Common myeloid progenitor, CD34-positive (primary cell): ENCODE measurements at regions not wholly inside any gene's neighbourhood (a gene's known extent, or its start where the extent isn't known, plus 50 kb on each side); places are given as distances from the start of the nearest gene placed in this dataset.
A peak's percentile ranks its signal among the peaks of the same experiment; 100 is the strongest.

ENCODE experiments used
- CTCF ChIA-PET: fragments of 350-600 bp; sonication (Branson Sonifier 250); formaldehyde crosslinking; loops from one replicate; lab custom pipeline; 2021; ENCODE audit warnings: antibody characterized with exemption; lab: Charles Lee
- POLR2A ChIA-PET: fragments of 350-600 bp; sonication (Branson Sonifier 250); formaldehyde crosslinking; loops from one replicate; lab custom pipeline; 2021; ENCODE audit warnings: antibody characterized with exemption; lab: Charles Lee
- DNase-seq, 3 donors: peaks; one replicate each; pipeline versions ENCODE4 v3.0.0 to v3.0.0-alpha.2; 2013
- H3K27ac ChIP-seq, 2 experiments: 1 replicate in 1 of 2; 2 replicates in 1 of 2; pipeline ENCODE4 v1.7.0; 2013; ENCODE audit warnings: inconsistent platforms in 2 of 2, low read length in 2 of 2, mild to moderate bottlenecking in 2 of 2, low read depth in 1 of 2, moderate library complexity in 1 of 2; ENCODE audit not compliant: severe bottlenecking in 2 of 2, insufficient read depth in 1 of 2, poor library complexity in 1 of 2
- H3K27me3 ChIP-seq, 5 experiments: replicated peaks in 2 of 5; 1 replicate in 3 of 5; 2 replicates in 2 of 5; pipeline versions ENCODE4 v1.6.1 to v1.7.0; 2013; ENCODE audit warnings: low read length in 4 of 5, mild to moderate bottlenecking in 2 of 5, moderate library complexity in 2 of 5, inconsistent platforms in 1 of 5; ENCODE audit not compliant: insufficient read depth in 5 of 5, control insufficient read depth in 4 of 5
- H3K36me3 ChIP-seq, 4 experiments: 1 replicate in 2 of 4; 2 replicates in 2 of 4; pipeline versions ENCODE4 v1.6.1 to v1.7.0; 2013; ENCODE audit warnings: low read length in 3 of 4, control low read depth in 1 of 4, mild to moderate bottlenecking in 1 of 4; ENCODE audit not compliant: control insufficient read depth in 4 of 4, insufficient read depth in 4 of 4
- H3K4me1 ChIP-seq, 4 experiments: 1 replicate in 3 of 4; 2 replicates in 1 of 4; pipeline versions ENCODE4 v1.6.1 to v1.7.1; 2013; ENCODE audit warnings: low read length in 3 of 4, mild to moderate bottlenecking in 3 of 4, control low read depth in 1 of 4, inconsistent platforms in 1 of 4, moderate library complexity in 1 of 4; ENCODE audit not compliant: control insufficient read depth in 4 of 4, insufficient read depth in 4 of 4; ENCODE audit errors: control extremely low read depth in 1 of 4
- H3K4me3 ChIP-seq, 7 experiments: 1 replicate in 4 of 7; 2 replicates in 3 of 7; pipeline versions ENCODE4 v1.5.1 to v1.7.0; 2013; ENCODE audit warnings: mild to moderate bottlenecking in 7 of 7, low read length in 6 of 7, moderate library complexity in 6 of 7, inconsistent platforms in 2 of 7, low read depth in 2 of 7, control low read depth in 1 of 7; ENCODE audit not compliant: insufficient read depth in 4 of 7, control insufficient read depth in 1 of 7; ENCODE audit errors: extremely low read depth in 1 of 7
- H3K9me3 ChIP-seq, 5 experiments: 1 replicate in 4 of 5; 2 replicates in 1 of 5; pipeline versions ENCODE4 v1.6.1 to v1.7.1; 2013; ENCODE audit warnings: low read length in 4 of 5, mild to moderate bottlenecking in 2 of 5, inconsistent platforms in 1 of 5, low read depth in 1 of 5, moderate library complexity in 1 of 5; ENCODE audit not compliant: control insufficient read depth in 4 of 5, insufficient read depth in 2 of 5; ENCODE audit errors: control extremely low read depth in 1 of 5
- WGBS: methylation state at CpG from one replicate; pipeline ENCODE4 v1.1.5; 2013; ENCODE audit not compliant: insufficient coverage; 5-methylcytosine and 5-hydroxymethylcytosine counted together

DNA sequence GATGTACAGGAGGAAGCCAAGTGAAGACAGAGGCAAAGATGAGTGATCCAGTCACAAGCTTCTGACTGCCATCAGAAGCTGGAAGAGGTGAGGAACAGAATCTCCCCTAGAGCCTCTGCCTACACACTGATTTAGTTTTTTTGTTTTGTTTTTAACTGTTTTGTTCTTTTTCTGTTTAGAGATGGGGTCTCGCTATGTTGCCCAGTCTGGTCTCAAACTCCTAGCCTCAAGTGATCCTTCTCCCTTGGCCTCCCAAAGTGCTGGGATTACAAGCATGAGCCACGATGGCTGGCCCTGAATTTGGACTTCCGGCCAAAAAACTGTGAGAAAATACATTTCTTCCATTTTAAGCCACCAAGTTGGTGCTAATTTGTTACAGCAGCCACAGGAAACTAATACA, 204.7 kb upstream of the ZNF608 start:
- Histone ChIP-seq H3K4me3 (no peak overlapping the region), H3K4me1 (peaks cover 5 to 13% (median 12%) of the 10 kb centered on the region in 4 experiments), H3K27me3 (peaks cover 0 to 55% (median 16%) of the 10 kb centered on the region in 5 experiments), H3K36me3 (no peaks in the 10 kb centered on the region), H3K27ac (no peak overlapping the region), H3K9me3 (peaks cover 0 to 5% (median 0%) of the 10 kb centered on the region in 5 experiments)
- WGBS, result 92% methylated on average over 2 of the region's 3 CpGs
- ChIA-PET CTCF (interaction anchor here (0.8 kb wide), 1 partner anchor 27 kb away, joined by 3 read pairs; no protein-coding TSS in a partner anchor), POLR2A (no interaction called here)
- no peak for DNase-seq

DNA sequence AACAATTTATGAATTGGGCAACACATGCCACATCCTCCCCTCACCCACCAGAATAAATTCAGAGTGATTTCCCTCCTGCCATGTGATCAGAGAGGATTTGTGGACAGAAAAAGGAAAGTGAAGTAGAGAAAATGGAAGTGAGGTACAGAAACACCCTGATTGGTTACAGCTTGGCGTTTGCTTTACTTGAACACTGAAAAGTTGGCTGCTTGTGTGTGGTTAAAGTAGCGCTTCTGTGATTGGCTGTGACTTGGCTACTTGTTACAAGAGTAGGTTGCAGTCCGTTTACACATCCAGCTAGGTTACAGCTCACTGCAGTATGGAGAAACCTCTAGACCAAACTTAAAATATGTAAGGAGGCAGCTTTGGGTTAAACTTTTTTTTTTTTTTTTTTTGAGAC, 205.2 kb upstream of the ZNF608 start:
- Histone ChIP-seq H3K4me1 (peaks cover 5 to 13% (median 12%) of the 10 kb centered on the region in 4 experiments), H3K9me3 (peaks cover 0 to 5% (median 0%) of the 10 kb centered on the region in 5 experiments), H3K27me3 (peaks cover 0 to 54% (median 16%) of the 10 kb centered on the region in 5 experiments), H3K36me3 (no peaks in the 10 kb centered on the region), H3K4me3 (no peak overlapping the region), H3K27ac (no peak overlapping the region)
- 87% methylated on average over 3 of the region's 3 CpGs for WGBS
- POLR2A ChIA-PET, result no interaction called here
- peak in 2 of 3 donors; percentile 5 to 11 for DNase-seq
- CTCF ChIA-PET, result no interaction called here

DNA sequence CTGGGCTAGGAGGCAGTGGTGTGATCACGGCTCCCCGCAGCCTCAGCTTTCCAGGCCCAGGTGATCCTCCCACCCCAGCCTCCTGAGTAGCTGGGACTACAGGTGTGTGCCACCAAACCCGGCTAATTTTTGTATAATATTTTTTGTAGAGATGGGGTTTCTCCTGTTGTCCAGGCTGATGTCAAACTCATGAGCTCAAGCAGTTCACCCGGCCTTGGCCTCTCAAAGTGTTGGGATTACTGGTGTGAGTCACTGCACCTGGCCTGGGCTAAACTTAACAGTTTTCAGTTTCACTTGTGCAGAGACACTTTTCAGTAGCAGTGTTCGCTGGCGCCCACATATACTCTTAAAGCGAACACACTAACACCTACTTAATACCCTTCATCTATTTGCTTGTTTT, 205.6 kb upstream of the ZNF608 start:
- CTCF ChIA-PET, result no interaction called here
- H3K27ac ChIP-seq, result no peak overlapping the region

DNA sequence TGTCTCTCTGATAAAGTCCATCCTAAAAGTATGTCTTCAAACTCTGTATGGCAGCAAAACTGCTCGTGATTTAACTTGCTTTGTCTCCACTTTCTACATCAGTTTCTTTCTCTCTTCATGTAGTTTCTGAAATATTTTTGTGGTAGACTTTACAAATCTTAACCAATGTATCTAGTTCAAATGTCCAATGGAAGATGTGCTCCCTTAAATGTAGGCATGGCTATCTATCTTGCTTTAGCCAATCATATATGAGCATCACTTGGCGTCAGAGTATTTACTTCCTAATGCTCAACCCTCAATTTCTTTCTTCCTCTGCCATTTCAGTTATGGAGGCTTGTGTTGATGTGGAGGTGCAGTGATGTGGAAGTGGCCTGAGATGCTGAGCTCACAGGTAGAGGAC, 206.1 kb upstream of the ZNF608 start:
- Histone ChIP-seq H3K4me1 (peaks cover 5 to 13% (median 12%) of the 10 kb centered on the region in 4 experiments), H3K4me3 (no peak overlapping the region), H3K27ac (no peak overlapping the region), H3K27me3 (peaks cover 0 to 48% (median 16%) of the 10 kb centered on the region in 5 experiments), H3K36me3 (no peaks in the 10 kb centered on the region), H3K9me3 (peaks cover 0 to 5% (median 0%) of the 10 kb centered on the region in 5 experiments)
- no CpG with 5 or more reads among the region's 2 CpGs for WGBS
- no peak for DNase-seq
- ChIA-PET CTCF (no interaction called here), POLR2A (no interaction called here)

More for the DNA sequence above, 205.6 kb upstream of the ZNF608 start:
- peaks cover 0 to 5% (median 0%) of the 10 kb centered on the region in 5 experiments for H3K9me3 ChIP-seq
- peak in 2 of 3 donors; percentile 40 to 60 for DNase-seq
- H3K4me3 ChIP-seq, result no peak overlapping the region
- no peaks in the 10 kb centered on the region for H3K36me3 ChIP-seq
- H3K27me3 ChIP-seq, result peaks cover 0 to 50% (median 13%) of the 10 kb centered on the region in 5 experiments
- WGBS, result no CpG with 5 or more reads among the region's 7 CpGs
- H3K4me1 ChIP-seq, result peaks cover 5 to 13% (median 12%) of the 10 kb centered on the region in 4 experiments
- POLR2A ChIA-PET, result no interaction called here

DNA sequence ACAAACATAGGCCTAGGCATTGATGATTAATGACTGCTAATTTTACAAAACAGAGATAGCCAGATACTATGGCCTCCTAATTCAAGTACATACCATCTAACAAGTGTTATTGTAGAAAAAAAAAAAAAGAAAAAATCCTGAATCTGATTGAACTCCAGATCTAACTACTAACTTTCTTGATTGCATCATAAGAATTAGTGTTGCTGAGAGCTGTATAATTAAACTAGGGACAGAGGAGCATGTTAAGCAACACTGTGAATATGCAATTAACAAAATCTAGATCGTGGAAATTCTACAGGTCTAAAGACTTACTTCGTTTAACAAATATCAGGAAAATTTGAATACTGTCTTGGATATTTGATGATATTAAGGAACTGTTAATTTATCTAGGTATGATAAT, 208.3 kb upstream of the ZNF608 start:
- H3K27ac ChIP-seq, result no peak overlapping the region
- H3K36me3 ChIP-seq, result no peaks in the 10 kb centered on the region
- WGBS, result no CpG with 5 or more reads among the region's 2 CpGs
- CTCF ChIA-PET, result no interaction called here
- no peak for DNase-seq
- no peaks in the 10 kb centered on the region for H3K4me1 ChIP-seq
- POLR2A ChIA-PET, result no interaction called here
- peaks cover 0 to 5% (median 0%) of the 10 kb centered on the region in 5 experiments for H3K9me3 ChIP-seq
- H3K4me3 ChIP-seq, result no peak overlapping the region
- H3K27me3 ChIP-seq, result peaks cover 0 to 38% (median 13%) of the 10 kb centered on the region in 5 experiments

DNA sequence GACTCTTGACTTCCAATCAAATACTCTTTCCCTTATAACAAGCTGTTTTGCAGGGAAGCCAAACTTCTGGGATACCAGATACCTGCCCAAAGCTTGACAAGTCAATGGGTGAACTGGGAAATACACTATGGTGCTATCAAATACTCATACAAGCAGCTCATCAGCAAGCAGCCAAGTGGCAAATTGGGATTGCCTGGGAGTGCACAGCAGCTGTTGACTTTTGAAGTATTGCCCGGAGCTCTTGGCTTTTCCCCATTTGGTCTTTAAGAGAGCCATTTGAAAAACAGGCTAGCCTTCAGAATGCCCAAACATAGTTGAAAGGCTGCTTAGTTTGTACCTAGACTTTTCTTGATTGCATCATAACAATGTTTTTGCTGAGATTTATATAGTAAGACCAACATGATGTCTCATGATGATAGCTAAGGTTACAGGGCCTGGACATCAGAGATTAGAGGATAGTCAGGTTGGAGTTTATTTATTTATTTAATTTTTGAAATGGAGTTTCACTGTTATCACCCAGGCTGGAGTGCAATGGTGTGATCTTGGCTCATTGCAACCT, 210.1 kb upstream of the ZNF608 start:
- no peaks in the 10 kb centered on the region for H3K36me3 ChIP-seq
- peaks cover 0 to 20% (median 7%) of the 10 kb centered on the region in 5 experiments for H3K27me3 ChIP-seq
- WGBS, result 100% methylated on average over 1 of the region's 1 CpG
- H3K27ac ChIP-seq, result no peak overlapping the region
- CTCF ChIA-PET, result no interaction called here
- H3K4me3 ChIP-seq, result no peak overlapping the region
- no peaks in the 10 kb centered on the region for H3K4me1 ChIP-seq
- no peaks in the 10 kb centered on the region for H3K9me3 ChIP-seq
- POLR2A ChIA-PET, result no interaction called here
- no peak for DNase-seq

DNA sequence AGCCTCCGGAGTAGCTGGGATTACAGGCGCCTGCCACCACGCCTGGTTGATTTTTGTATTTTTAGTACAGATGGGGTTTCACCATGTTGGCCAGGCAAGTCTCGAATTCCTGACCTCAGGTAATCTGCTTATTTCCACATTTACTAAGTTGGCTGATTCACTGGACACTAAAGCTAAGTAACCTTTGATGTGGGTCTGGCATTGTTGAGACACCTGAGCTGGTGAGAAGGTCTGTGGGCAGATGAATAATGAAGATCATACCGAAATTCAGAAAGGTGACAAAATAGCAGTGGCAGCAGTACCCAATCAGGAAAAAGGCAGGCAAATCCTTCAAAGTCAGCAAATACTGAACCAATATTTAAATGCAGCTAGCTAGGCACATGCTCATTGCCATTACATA, 210.6 kb upstream of the ZNF608 start:
- WGBS, result no CpG with 5 or more reads among the region's 5 CpGs
- POLR2A ChIA-PET, result no interaction called here
- CTCF ChIA-PET, result no interaction called here

More for the DNA sequence above, 210.6 kb upstream of the ZNF608 start:
- Histone ChIP-seq H3K36me3 (no peaks in the 10 kb centered on the region), H3K4me3 (no peak overlapping the region), H3K9me3 (no peaks in the 10 kb centered on the region), H3K27me3 (peaks cover 0 to 15% (median 7%) of the 10 kb centered on the region in 5 experiments), H3K4me1 (no peaks in the 10 kb centered on the region), H3K27ac (no peak overlapping the region)
- DNase-seq, result no peak
